Tibial artery (tissue), 4 donors: ENCODE measurements at regions not wholly inside any gene's neighbourhood (a gene's known extent, or its start where the extent isn't known, plus 50 kb on each side); places are given as distances from the start of the nearest gene placed in this dataset.

Experiments used
- DNase-seq, 2 donors: peaks; one replicate each; pipeline ENCODE4 v3.0.0-alpha.2; 2019
- H3K27ac ChIP-seq, 2 donors: fragments of 200-600 bp; sonication (generic) in 1 of 2; 1 replicate in 1 of 2; 2 replicates in 1 of 2; pipeline ENCODE4 v1.5.1; 2018 to 2019; ENCODE audit warnings: mild to moderate bottlenecking in 1 of 2
- H3K27me3 ChIP-seq, 2 donors: fragments of 200-600 bp; sonication (generic) in 1 of 2; one replicate each; pipeline versions ENCODE4 v1.5.1 to v1.6.0; 2016 to 2019
- H3K36me3 ChIP-seq, 3 donors: fragments of 200-600 bp; sonication (generic) in 2 of 3; one replicate each; pipeline ENCODE4 v1.5.1; 2016 to 2019; ENCODE audit warnings: mild to moderate bottlenecking in 2 of 3
- H3K4me1 ChIP-seq, 4 donors: fragments of 200-600 bp; sonication (generic) in 2 of 4; 1 replicate in 3 of 4; 2 replicates in 1 of 4; pipeline ENCODE4 v1.5.1; 2016 to 2019
- H3K4me3 ChIP-seq, 2 donors: fragments of 200-600 bp; sonication (generic) in 1 of 2; 1 replicate in 1 of 2; 2 replicates in 1 of 2; pipeline ENCODE4 v1.5.1; 2018 to 2019; ENCODE audit warnings: mild to moderate bottlenecking in 2 of 2
- H3K9me3 ChIP-seq, 3 donors: fragments of 200-600 bp; sonication (generic) in 1 of 3; one replicate each; pipeline ENCODE4 v1.5.1; 2016 to 2019
- intact Hi-C: fragments of 100-400 bp; cut with DNase I; formaldehyde crosslinking; loops from one replicate; pipeline ENCODE4 v1.15.0; 2023; ENCODE audit warnings: low total_unique reads
- TF ChIP-seq, protein P1 (sequence below), 2 experiments: fragments of 200-600 bp in 1 of 2; fragments of 450-650 bp in 1 of 2; IDR thresholded peaks; one replicate each; pipeline ENCODE4 v1.5.1; 2017 to 2019; ENCODE audit warnings: antibody characterized with exemption in 2 of 2, mild to moderate bottlenecking in 1 of 2, moderate library complexity in 1 of 2

DNA sequence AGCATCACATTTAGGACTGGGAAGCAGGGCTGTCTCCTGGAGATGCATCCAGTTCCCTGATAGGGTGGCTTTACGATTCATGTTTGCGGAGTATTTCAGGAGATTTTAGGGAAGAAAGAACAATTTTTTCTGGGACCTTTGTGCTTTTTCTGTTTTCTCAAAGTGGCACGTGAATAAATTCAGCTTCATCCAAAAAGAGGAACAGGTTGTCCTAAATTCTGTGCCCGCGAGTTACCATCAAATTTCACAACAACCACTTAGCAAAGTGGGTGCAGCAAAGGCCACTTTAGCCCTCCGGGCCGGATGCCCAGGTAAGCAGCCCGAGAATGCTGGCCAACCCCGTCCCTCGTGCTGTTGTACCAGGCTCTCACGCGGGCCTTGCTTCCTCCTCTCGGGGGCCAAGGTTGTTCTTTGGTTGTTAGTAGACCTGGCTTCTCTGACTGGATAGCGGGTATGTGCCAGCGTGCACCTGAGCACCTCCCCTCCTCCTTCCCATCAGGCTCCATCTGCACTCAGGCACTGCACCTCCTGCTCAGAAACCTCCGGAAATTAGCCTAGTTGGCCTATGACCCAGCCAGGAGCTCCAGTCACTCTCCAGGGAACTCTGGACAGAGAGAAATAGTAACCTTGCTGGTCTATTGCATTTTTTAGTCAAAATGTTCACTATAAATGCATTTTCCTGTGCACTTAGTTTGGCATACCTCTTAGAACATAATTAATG lies 83.0 kb downstream of the CMPK2 start:
- no peaks in the 10 kb centered on the region for H3K4me1 ChIP-seq
- intact Hi-C loops = no loop called here
- DNase-seq = no peak
- no peaks in the 10 kb centered on the region for H3K36me3 ChIP-seq
- no peak overlapping the region for H3K4me3 ChIP-seq
- no peaks in the 10 kb centered on the region for H3K9me3 ChIP-seq
- TF ChIP-seq, protein P1, sequence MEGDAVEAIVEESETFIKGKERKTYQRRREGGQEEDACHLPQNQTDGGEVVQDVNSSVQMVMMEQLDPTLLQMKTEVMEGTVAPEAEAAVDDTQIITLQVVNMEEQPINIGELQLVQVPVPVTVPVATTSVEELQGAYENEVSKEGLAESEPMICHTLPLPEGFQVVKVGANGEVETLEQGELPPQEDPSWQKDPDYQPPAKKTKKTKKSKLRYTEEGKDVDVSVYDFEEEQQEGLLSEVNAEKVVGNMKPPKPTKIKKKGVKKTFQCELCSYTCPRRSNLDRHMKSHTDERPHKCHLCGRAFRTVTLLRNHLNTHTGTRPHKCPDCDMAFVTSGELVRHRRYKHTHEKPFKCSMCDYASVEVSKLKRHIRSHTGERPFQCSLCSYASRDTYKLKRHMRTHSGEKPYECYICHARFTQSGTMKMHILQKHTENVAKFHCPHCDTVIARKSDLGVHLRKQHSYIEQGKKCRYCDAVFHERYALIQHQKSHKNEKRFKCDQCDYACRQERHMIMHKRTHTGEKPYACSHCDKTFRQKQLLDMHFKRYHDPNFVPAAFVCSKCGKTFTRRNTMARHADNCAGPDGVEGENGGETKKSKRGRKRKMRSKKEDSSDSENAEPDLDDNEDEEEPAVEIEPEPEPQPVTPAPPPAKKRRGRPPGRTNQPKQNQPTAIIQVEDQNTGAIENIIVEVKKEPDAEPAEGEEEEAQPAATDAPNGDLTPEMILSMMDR (IDR thresholded peaks at IDR 0.05) = no peak
- no peak overlapping the region for H3K27ac ChIP-seq
- peaks cover 0 to 3% of the 10 kb centered on the region in 2 donors for H3K27me3 ChIP-seq

DNA sequence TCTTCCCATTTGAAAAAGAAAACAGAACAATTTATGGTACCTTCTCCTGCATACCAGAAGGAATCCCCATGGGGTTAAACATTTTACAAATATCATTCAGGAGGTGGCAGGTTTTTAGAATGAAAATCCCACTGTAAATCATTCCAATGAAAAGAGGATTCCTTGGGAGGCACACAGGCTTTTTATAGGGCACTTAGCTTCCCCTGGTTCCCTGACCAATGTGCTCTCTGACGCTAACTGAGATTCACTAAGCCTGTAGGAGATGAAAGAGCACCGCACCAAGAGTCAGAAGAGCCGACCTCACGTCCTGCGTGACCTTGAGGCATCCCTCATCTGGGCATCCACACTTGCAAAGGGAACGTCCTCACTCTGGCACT lies 82.5 kb downstream of the CMPK2 start:
- Histone ChIP-seq H3K27me3 (peaks cover 0 to 3% of the 10 kb centered on the region in 2 donors), H3K4me1 (no peaks in the 10 kb centered on the region), H3K27ac (no peak overlapping the region), H3K4me3 (no peak overlapping the region), H3K36me3 (no peaks in the 10 kb centered on the region), H3K9me3 (no peaks in the 10 kb centered on the region)
- DNase-seq = no peak
- TF ChIP-seq, protein P1 (IDR thresholded peaks at IDR 0.05) = no peak
- intact Hi-C loops = no loop called here

DNA sequence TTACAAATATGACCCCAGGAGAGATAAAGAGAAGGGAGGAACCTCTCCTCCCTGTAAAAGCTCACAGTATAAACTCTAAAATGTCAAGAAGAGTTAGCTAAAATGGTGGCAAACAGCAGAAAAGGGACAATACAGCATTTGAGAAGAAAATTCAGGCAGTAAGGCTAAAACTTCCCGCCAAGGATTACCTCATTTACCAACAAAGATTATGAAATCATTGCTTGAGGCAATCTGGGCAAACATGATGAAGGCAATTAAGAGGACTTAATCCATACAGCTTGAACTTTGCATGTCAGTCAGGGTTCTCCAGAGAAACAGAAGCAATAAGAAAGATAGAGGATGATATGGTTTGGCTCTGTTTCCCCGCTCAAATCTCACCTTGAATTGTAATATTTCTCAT lies 81.4 kb downstream of the CMPK2 start:
- Histone ChIP-seq H3K4me1 (no peaks in the 10 kb centered on the region), H3K27ac (no peak overlapping the region), H3K36me3 (no peaks in the 10 kb centered on the region), H3K27me3 (peaks cover 0 to 3% of the 10 kb centered on the region in 2 donors), H3K4me3 (no peak overlapping the region), H3K9me3 (no peaks in the 10 kb centered on the region)
- intact Hi-C loops = no loop called here
- TF ChIP-seq, protein P1 (IDR thresholded peaks at IDR 0.05) = no peak
- no peak for DNase-seq

DNA sequence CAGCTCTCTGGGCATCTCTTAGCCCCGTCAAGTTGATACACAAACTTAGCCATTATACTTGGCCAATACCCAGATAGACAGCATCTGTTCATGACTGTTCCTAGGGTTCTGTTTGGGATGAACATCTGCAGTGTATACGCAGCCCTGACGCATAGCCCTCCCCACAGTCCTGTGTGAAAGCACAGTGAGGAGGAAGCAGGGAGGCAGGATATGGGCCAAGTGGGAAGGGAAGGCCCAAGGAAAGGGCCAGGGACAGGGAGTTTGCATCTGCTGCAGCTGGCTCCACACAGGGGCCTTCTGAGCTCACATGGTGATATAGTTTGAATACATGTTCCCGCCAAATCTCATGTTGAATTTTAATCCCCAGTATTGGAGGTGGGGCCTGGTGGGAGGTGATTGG lies 80.2 kb downstream of the CMPK2 start:
- H3K27me3 ChIP-seq = peaks cover 0 to 5% of the 10 kb centered on the region in 2 donors
- DNase-seq = no peak
- H3K27ac ChIP-seq = no peak overlapping the region
- intact Hi-C loops = no loop called here
- H3K4me3 ChIP-seq = no peak overlapping the region
- TF ChIP-seq, protein P1 (IDR thresholded peaks at IDR 0.05) = no peak
- H3K36me3 ChIP-seq = no peaks in the 10 kb centered on the region
- no peaks in the 10 kb centered on the region for H3K4me1 ChIP-seq
- H3K9me3 ChIP-seq = no peaks in the 10 kb centered on the region

DNA sequence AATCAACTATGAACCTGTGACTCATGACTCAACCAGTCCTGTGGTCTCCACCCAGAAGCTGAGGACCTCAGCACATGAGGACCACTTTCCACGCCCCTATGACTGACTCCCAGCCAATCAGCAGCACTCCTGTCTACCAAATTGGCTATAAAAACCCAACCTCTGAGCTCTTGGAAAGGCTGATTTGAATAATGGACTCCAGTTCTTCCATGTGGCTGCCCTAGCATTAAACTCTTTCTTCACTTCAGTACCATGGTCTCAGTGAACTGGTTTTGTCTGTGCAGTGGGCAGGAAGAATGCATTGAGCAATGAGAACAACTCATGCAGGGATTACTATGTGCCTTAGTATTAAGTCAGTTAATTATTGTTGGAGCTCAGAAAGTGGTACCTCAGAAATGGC lies 78.3 kb downstream of the CMPK2 start:
- TF ChIP-seq, protein P1 (IDR thresholded peaks at IDR 0.05) = no peak
- no peak for DNase-seq
- no peaks in the 10 kb centered on the region for H3K9me3 ChIP-seq
- H3K36me3 ChIP-seq = no peaks in the 10 kb centered on the region
- H3K4me3 ChIP-seq = no peak overlapping the region
- H3K27me3 ChIP-seq = peaks cover 0 to 8% of the 10 kb centered on the region in 2 donors
- H3K4me1 ChIP-seq = no peaks in the 10 kb centered on the region
- H3K27ac ChIP-seq = no peak overlapping the region
- intact Hi-C loops = no loop called here

DNA sequence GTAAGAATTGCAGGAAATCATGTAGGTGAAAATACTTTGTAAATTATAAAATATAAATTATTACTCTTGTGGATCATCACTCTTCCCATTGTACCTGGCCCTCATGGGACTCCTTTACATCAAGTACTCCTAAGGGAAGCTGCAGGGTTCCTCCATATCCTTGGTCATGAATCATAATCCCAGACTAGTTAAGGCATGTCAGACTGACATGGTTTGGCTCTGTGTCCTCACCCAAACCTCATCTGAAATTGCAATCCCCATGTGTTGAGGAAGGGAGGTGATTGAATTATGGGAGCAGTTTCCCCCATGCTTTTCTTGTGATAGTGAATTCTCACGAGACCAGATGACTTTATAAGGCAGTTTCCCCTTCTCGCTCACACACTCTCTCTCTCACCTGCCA lies 77.1 kb downstream of the CMPK2 start:
- intact Hi-C loops = no loop called here
- H3K9me3 ChIP-seq = no peaks in the 10 kb centered on the region

More for the DNA sequence above, 77.1 kb downstream of the CMPK2 start:
- DNase-seq = no peak
- Histone ChIP-seq H3K27ac (no peak overlapping the region), H3K27me3 (peaks cover 0 to 5% of the 10 kb centered on the region in 2 donors), H3K36me3 (no peaks in the 10 kb centered on the region), H3K4me3 (no peak overlapping the region), H3K4me1 (no peaks in the 10 kb centered on the region)
- TF ChIP-seq, protein P1 (IDR thresholded peaks at IDR 0.05) = no peak
